WTC11 (cell line): ENCODE measurements at regions not wholly inside any gene's neighbourhood (a gene's known extent, or its start where the extent isn't known, plus 50 kb on each side); places are given as distances from the start of the nearest gene placed in this dataset.

Source experiments
- ATF3 ChIP-seq: sonication (generic); formaldehyde crosslinking; conservative IDR thresholded peaks from 2 replicates; pipeline ENCODE4 v1.8.1; 2022; ENCODE audit warnings: mild to moderate bottlenecking, missing genetic modification reagents
- CTCF ChIP-seq: fragments of 200-600 bp; IDR thresholded peaks from 2 replicates; pipeline ENCODE4 v1.8.0; 2022; ENCODE audit warnings: antibody characterized with exemption
- NR3C1 ChIP-seq: sonication (generic); formaldehyde crosslinking; conservative IDR thresholded peaks from 2 replicates; pipeline ENCODE4 v1.8.1; 2023; ENCODE audit warnings: low read depth, mild to moderate bottlenecking, missing genetic modification reagents

DNA sequence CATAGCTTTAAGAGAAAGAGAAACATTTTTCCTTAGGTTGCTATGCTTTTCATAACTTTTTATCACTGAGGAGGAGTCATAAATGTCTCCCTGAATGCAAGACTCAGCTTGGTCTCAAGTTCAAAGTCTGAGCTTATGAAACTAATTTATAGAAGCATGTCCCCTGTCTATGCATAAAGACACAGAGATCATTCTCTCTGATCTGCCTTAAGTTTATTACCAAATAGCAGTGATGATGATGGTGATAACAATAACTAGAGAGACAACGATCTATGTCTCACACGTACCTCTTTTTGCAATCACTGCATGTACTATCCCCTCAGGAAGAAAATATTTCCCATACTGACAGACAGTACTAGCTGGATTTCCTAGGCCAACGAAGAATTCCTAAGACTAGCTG, 266.4 kb upstream of the G2E3 start:
- TF ChIP-seq CTCF (no peak), NR3C1 (CRISPR knock-in tag) (no peak), ATF3 (CRISPR knock-in tag) (no peak)
